Muscle of leg (tissue), 3 donors: ENCODE measurements at regions not wholly inside any gene's neighbourhood (a gene's known extent, or its start where the extent isn't known, plus 50 kb on each side); places are given as distances from the start of the nearest gene placed in this dataset.

ENCODE experiments used
- DNase-seq: peaks from one replicate; pipeline ENCODE4 v3.0.0; 2013
- H3K27ac ChIP-seq: one replicate; pipeline ENCODE4 v1.5.1; 2013; ENCODE audit warnings: mild to moderate bottlenecking, low read length, control low read depth
- H3K27me3 ChIP-seq: one replicate; pipeline ENCODE4 v1.6.1; 2013; ENCODE audit warnings: low read length; ENCODE audit not compliant: control insufficient read depth, insufficient read depth
- H3K36me3 ChIP-seq: one replicate; pipeline ENCODE4 v1.6.1; 2013; ENCODE audit warnings: low read length; ENCODE audit not compliant: control insufficient read depth, insufficient read depth
- H3K4me1 ChIP-seq: one replicate; pipeline ENCODE4 v1.6.1; 2013; ENCODE audit warnings: low read length; ENCODE audit not compliant: control insufficient read depth, insufficient read depth
- H3K4me3 ChIP-seq: one replicate; pipeline ENCODE4 v1.5.1; 2013; ENCODE audit warnings: low read length, control low read depth
- H3K9me3 ChIP-seq: replicated peaks from 2 replicates; pipeline ENCODE4 v1.6.1; 2013; ENCODE audit warnings: low read depth, low read length; ENCODE audit not compliant: control insufficient read depth
- WGBS: methylation state at CpG from one replicate; pipeline ENCODE4 v1.1.5; 2013; ENCODE audit warnings: missing lambda C conversion rate; ENCODE audit not compliant: insufficient coverage; 5-methylcytosine and 5-hydroxymethylcytosine counted together

- peaks cover 40% of the 10 kb centered on the region for H3K4me1 ChIP-seq
- H3K27me3 ChIP-seq: peaks cover 27% of the 10 kb centered on the region
- WGBS: 22% methylated on average over 8 of the region's 13 CpGs
- H3K36me3 ChIP-seq: no peaks in the 10 kb centered on the region
- peak overlapping the region; percentile 60 for H3K27ac ChIP-seq
- no peak overlapping the region for H3K4me3 ChIP-seq
- no peaks in the 10 kb centered on the region for H3K9me3 ChIP-seq
- DNase-seq: peak; percentile 87
These were observed 101.6 kb downstream of the CPN2 start for GRCh38 chr3:194249323-194250097.

- Histone ChIP-seq H3K9me3 (no peaks in the 10 kb centered on the region), H3K4me1 (peaks cover 44% of the 10 kb centered on the region), H3K4me3 (no peak overlapping the region), H3K27me3 (peaks cover 30% of the 10 kb centered on the region), H3K36me3 (no peaks in the 10 kb centered on the region), H3K27ac (peak overlapping the region; percentile 60)
- WGBS: 19% methylated on average over 8 of the region's 20 CpGs
- peak; percentile 99 for DNase-seq
These were observed 100.8 kb downstream of the CPN2 start for GRCh38 chr3:194250098-194251002.

GRCh38 chr3:194251007-194251406 is 100.1 kb downstream of the CPN2 start:
- no peak overlapping the region for H3K27ac ChIP-seq
- no peak for DNase-seq
- WGBS: 73% methylated on average over 5 of the region's 10 CpGs
- peaks cover 50% of the 10 kb centered on the region for H3K4me1 ChIP-seq
- no peak overlapping the region for H3K4me3 ChIP-seq
- no peaks in the 10 kb centered on the region for H3K36me3 ChIP-seq
- H3K9me3 ChIP-seq: no peaks in the 10 kb centered on the region
- H3K27me3 ChIP-seq: peaks cover 31% of the 10 kb centered on the region

GRCh38 chr3:194251461-194251860 is 99.7 kb downstream of the CPN2 start:
- 71% methylated on average over 5 of the region's 6 CpGs for WGBS
- DNase-seq: no peak
- H3K27ac ChIP-seq: no peak overlapping the region

GRCh38 chr3:194251891-194252560 is 99.1 kb downstream of the CPN2 start:
- peaks cover 55% of the 10 kb centered on the region for H3K4me1 ChIP-seq
- DNase-seq: no peak
- H3K9me3 ChIP-seq: no peaks in the 10 kb centered on the region
- H3K27ac ChIP-seq: no peak overlapping the region
- peaks cover 28% of the 10 kb centered on the region for H3K27me3 ChIP-seq
- H3K36me3 ChIP-seq: no peaks in the 10 kb centered on the region
- H3K4me3 ChIP-seq: no peak overlapping the region
- 96% methylated on average over 17 of the region's 18 CpGs for WGBS

More at GRCh38 chr3:194251461-194251860, 99.7 kb downstream of the CPN2 start:
- Histone ChIP-seq H3K36me3 (no peaks in the 10 kb centered on the region), H3K4me3 (no peak overlapping the region), H3K9me3 (no peaks in the 10 kb centered on the region), H3K27me3 (peaks cover 28% of the 10 kb centered on the region), H3K4me1 (peaks cover 51% of the 10 kb centered on the region)

GRCh38 chr3:194253270-194253669 is 97.9 kb downstream of the CPN2 start:
- H3K27me3 ChIP-seq: peaks cover 22% of the 10 kb centered on the region
- H3K27ac ChIP-seq: no peak overlapping the region
- H3K9me3 ChIP-seq: peaks cover 5% of the 10 kb centered on the region
- peaks cover 55% of the 10 kb centered on the region for H3K4me1 ChIP-seq
- 67% methylated on average over 4 of the region's 4 CpGs for WGBS
- no peak for DNase-seq
- H3K4me3 ChIP-seq: no peak overlapping the region
- H3K36me3 ChIP-seq: no peaks in the 10 kb centered on the region

GRCh38 chr3:194254040-194254439 is 97.1 kb downstream of the CPN2 start:
- DNase-seq: no peak
- Histone ChIP-seq H3K27me3 (peaks cover 20% of the 10 kb centered on the region), H3K27ac (no peak overlapping the region), H3K4me1 (peaks cover 51% of the 10 kb centered on the region), H3K36me3 (no peaks in the 10 kb centered on the region), H3K4me3 (no peak overlapping the region), H3K9me3 (peaks cover 7% of the 10 kb centered on the region)
- 83% methylated on average over 3 of the region's 7 CpGs for WGBS

- H3K4me1 ChIP-seq: peaks cover 39% of the 10 kb centered on the region
- no peaks in the 10 kb centered on the region for H3K36me3 ChIP-seq
- H3K9me3 ChIP-seq: peaks cover 7% of the 10 kb centered on the region
- H3K4me3 ChIP-seq: no peak overlapping the region
- H3K27ac ChIP-seq: peak overlapping the region; percentile 75
- H3K27me3 ChIP-seq: peaks cover 23% of the 10 kb centered on the region
- DNase-seq: peak; percentile 77
- WGBS: 46% methylated on average over 7 of the region's 19 CpGs
These were observed 95.7 kb downstream of the CPN2 start for GRCh38 chr3:194255252-194256039.

- Histone ChIP-seq H3K9me3 (peaks cover 7% of the 10 kb centered on the region), H3K27ac (peak overlapping the region; percentile 75), H3K27me3 (peaks cover 25% of the 10 kb centered on the region), H3K36me3 (no peaks in the 10 kb centered on the region), H3K4me1 (peaks cover 30% of the 10 kb centered on the region), H3K4me3 (no peak overlapping the region)
- WGBS: 68% methylated on average over 7 of the region's 12 CpGs
- DNase-seq: peak; percentile 5
These were observed 94.8 kb downstream of the CPN2 start for GRCh38 chr3:194256040-194256945.
